ENCODE measurements at regions not wholly inside any gene's neighbourhood (a gene's known extent, or its start where the extent isn't known, plus 50 kb on each side); places are given as distances from the start of the nearest gene placed in this dataset.

- TF ChIP-seq ZNF317 (CRISPR knock-in tag; IDR thresholded peaks at IDR 0.05; ENCODE audit: borderline replicate concordance, low read depth): no peak
- no peak for TF ChIP-seq ATF2 (CRISPR knock-in tag; IDR thresholded peaks at IDR 0.05; ENCODE audit: borderline replicate concordance, low read depth)
- TF ChIP-seq ZBTB43 (CRISPR knock-in tag; IDR thresholded peaks at IDR 0.05): no peak
- TF ChIP-seq SP1 (CRISPR knock-in tag; conservative IDR thresholded peaks at IDR 0.05): no peak
- no peak for TF ChIP-seq CTCF (IDR thresholded peaks at IDR 0.05)
These were observed 489.1 kb upstream of the LRATD1 start for GRCh38 chr2:14143435-14143834.

Data from WTC11 (cell line).